ENCODE measurements at regions not wholly inside any gene's neighbourhood (a gene's known extent, or its start where the extent isn't known, plus 50 kb on each side); places are given as distances from the start of the nearest gene placed in this dataset.

GRCh38 chr2:44097322-44097907, 71.3 kb upstream of the PPM1B start:
- no peaks in the 10 kb centered on the region for H3K27me3 ChIP-seq
- no peak for TF ChIP-seq POLR2A (IDR thresholded peaks at IDR 0.05)
- TF ChIP-seq CTCF (IDR thresholded peaks at IDR 0.05): no peak
- no peaks in the 10 kb centered on the region for H3K9me3 ChIP-seq
- H3K27ac ChIP-seq: no peak overlapping the region
- 70 to 71% methylated on average over 6 of the region's 6 CpGs for WGBS, 2 donors
- H3K36me3 ChIP-seq (replicated peaks in 1 of 2; ENCODE audit: insufficient read depth in 1 of 2, low read depth in 2 of 2): no peaks in the 10 kb centered on the region
- H3K4me3 ChIP-seq: no peak overlapping the region
- ATAC-seq (no peak), DNase-seq (no peak)
- H3K4me1 ChIP-seq: no peaks in the 10 kb centered on the region
- intact Hi-C loops (cut with DNase I): no loop called here

GRCh38 chr2:44098050-44098449, 70.6 kb upstream of the PPM1B start:
- H3K9me3 ChIP-seq: no peaks in the 10 kb centered on the region
- no peaks in the 10 kb centered on the region for H3K36me3 ChIP-seq (replicated peaks in 1 of 2; ENCODE audit: insufficient read depth in 1 of 2, low read depth in 2 of 2)
- DNase-seq: no peak
- TF ChIP-seq POLR2A (IDR thresholded peaks at IDR 0.05) (no peak), CTCF (IDR thresholded peaks at IDR 0.05) (no peak)
- intact Hi-C loops (cut with DNase I): no loop called here
- no peak overlapping the region for H3K4me3 ChIP-seq
- 73 to 89% methylated on average over 3 of the region's 3 CpGs for WGBS, 2 donors
- no peaks in the 10 kb centered on the region for H3K4me1 ChIP-seq
- H3K27me3 ChIP-seq: no peaks in the 10 kb centered on the region
- no peak for ATAC-seq
- H3K27ac ChIP-seq: no peak overlapping the region

- DNase-seq (no peak), ATAC-seq (no peak)
- no peak overlapping the region for H3K27ac ChIP-seq
- no peak overlapping the region for H3K4me3 ChIP-seq
- WGBS, 2 donors: 82 to 93% methylated on average over 6 of the region's 6 CpGs
- no peaks in the 10 kb centered on the region for H3K9me3 ChIP-seq
- H3K27me3 ChIP-seq: no peaks in the 10 kb centered on the region
- no peaks in the 10 kb centered on the region for H3K36me3 ChIP-seq (replicated peaks in 1 of 2; ENCODE audit: insufficient read depth in 1 of 2, low read depth in 2 of 2)
- no peak for TF ChIP-seq CTCF (IDR thresholded peaks at IDR 0.05)
- no peak for TF ChIP-seq POLR2A (IDR thresholded peaks at IDR 0.05)
- no peaks in the 10 kb centered on the region for H3K4me1 ChIP-seq
- intact Hi-C loops (cut with DNase I): no loop called here
Measured at GRCh38 chr2:44098891-44099290, 69.8 kb upstream of the PPM1B start.

GRCh38 chr2:44100351-44100750, 68.3 kb upstream of the PPM1B start:
- H3K27me3 ChIP-seq: no peaks in the 10 kb centered on the region
- H3K9me3 ChIP-seq: no peaks in the 10 kb centered on the region
- intact Hi-C loops (cut with DNase I): no loop called here
- no peaks in the 10 kb centered on the region for H3K4me1 ChIP-seq
- 47 to 60% methylated on average over 3 of the region's 3 CpGs for WGBS, 2 donors
- ATAC-seq (peak; percentile 53), DNase-seq (peak in 3 of 4 donors; percentile 25 to 76 (median 36))
- no peak overlapping the region for H3K27ac ChIP-seq
- TF ChIP-seq POLR2A (IDR thresholded peaks at IDR 0.05) (no peak), CTCF (IDR thresholded peaks at IDR 0.05) (no peak)
- H3K36me3 ChIP-seq (replicated peaks in 1 of 2; ENCODE audit: insufficient read depth in 1 of 2, low read depth in 2 of 2): no peaks in the 10 kb centered on the region
- no peak overlapping the region for H3K4me3 ChIP-seq

- no peak overlapping the region for H3K27ac ChIP-seq
- ATAC-seq: no peak
- intact Hi-C loops (cut with DNase I): no loop called here
- H3K27me3 ChIP-seq: no peaks in the 10 kb centered on the region
- no peak for DNase-seq
- 33 to 47% methylated on average over 1 of the region's 1 CpG for WGBS, 2 donors
- no peak overlapping the region for H3K4me3 ChIP-seq
- H3K4me1 ChIP-seq: no peaks in the 10 kb centered on the region
- H3K9me3 ChIP-seq: no peaks in the 10 kb centered on the region
- no peaks in the 10 kb centered on the region for H3K36me3 ChIP-seq (replicated peaks in 1 of 2; ENCODE audit: insufficient read depth in 1 of 2, low read depth in 2 of 2)
- TF ChIP-seq CTCF (IDR thresholded peaks at IDR 0.05): no peak
- no peak for TF ChIP-seq POLR2A (IDR thresholded peaks at IDR 0.05)
Measured at GRCh38 chr2:44101246-44101645, 67.4 kb upstream of the PPM1B start.
